IPS DF 6.9 (cell line): ENCODE measurements at regions not wholly inside any gene's neighbourhood (a gene's known extent, or its start where the extent isn't known, plus 50 kb on each side); places are given as distances from the start of the nearest gene placed in this dataset.

Experiments
- DNase-seq: peaks from one replicate; pipeline ENCODE4 v3.0.0-alpha.2; 2013; ENCODE audit warnings: low read depth, low spot score
- H3K27ac ChIP-seq: one replicate; pipeline ENCODE4 v1.5.1; 2013; ENCODE audit warnings: low read length, control low read depth
- H3K27me3 ChIP-seq: 2 replicates; pipeline ENCODE4 v1.6.1; 2013; ENCODE audit warnings: mild to moderate bottlenecking, low read length; ENCODE audit not compliant: control insufficient read depth, insufficient read depth
- H3K36me3 ChIP-seq: 2 replicates; pipeline ENCODE4 v1.6.1; 2013; ENCODE audit warnings: low read length; ENCODE audit not compliant: control insufficient read depth, insufficient read depth
- H3K4me1 ChIP-seq: 2 replicates; pipeline ENCODE4 v1.6.1; 2013; ENCODE audit warnings: low read length; ENCODE audit not compliant: control insufficient read depth, insufficient read depth
- H3K4me3 ChIP-seq: 2 replicates; pipeline ENCODE4 v1.5.1; 2013; ENCODE audit warnings: mild to moderate bottlenecking, low read length
- H3K9me3 ChIP-seq: 2 replicates; pipeline ENCODE4 v1.6.1; 2013; ENCODE audit warnings: low read length, inconsistent platforms; ENCODE audit not compliant: control insufficient read depth, insufficient read depth
- WGBS: extraction: QIAGEN DNeasy Blood & Tissue Kit; methylation state at CpG from one replicate; pipeline ENCODE4 v1.1.7; 2013; ENCODE audit warnings: mixed read lengths, missing lambda C conversion rate; ENCODE audit not compliant: insufficient read length, insufficient coverage; 5-methylcytosine and 5-hydroxymethylcytosine counted together

DNA sequence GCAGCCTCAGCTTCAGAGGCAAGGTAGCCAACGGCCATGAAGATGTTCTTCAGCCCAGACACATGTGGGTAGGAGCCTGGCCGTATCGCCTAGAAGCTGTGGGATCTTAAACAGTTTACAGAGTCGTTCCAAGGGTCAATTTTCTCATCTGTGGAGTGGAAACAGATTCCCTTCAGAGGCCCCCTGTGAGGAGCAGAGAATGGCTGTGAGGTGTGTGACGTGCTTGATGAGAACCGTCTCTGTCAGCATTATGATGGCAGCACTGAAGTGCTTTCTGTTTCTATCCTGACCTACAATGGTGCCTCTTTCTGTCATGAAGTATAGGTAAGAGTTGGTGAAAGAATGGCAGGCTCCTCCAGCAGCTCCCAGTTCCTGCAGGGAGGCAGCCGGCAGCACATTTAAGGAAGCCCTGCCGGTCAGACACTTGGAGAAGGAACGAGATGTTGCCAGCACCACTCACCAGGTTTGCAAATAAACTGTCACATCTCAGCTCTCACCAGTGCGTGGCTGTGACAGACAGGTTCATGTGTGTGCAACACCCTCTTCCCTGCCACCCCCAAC, 277.3 kb downstream of the FOXO1 start:
- Histone ChIP-seq H3K36me3 (no peaks in the 10 kb centered on the region), H3K27ac (no peak overlapping the region), H3K27me3 (no peaks in the 10 kb centered on the region), H3K4me1 (no peaks in the 10 kb centered on the region; the same call in 1 of the 2 replicates), H3K9me3 (no peaks in the 10 kb centered on the region), H3K4me3 (no peak overlapping the region)
- no peak for DNase-seq
- WGBS, result no CpG with 5 or more reads among the region's 10 CpGs

DNA sequence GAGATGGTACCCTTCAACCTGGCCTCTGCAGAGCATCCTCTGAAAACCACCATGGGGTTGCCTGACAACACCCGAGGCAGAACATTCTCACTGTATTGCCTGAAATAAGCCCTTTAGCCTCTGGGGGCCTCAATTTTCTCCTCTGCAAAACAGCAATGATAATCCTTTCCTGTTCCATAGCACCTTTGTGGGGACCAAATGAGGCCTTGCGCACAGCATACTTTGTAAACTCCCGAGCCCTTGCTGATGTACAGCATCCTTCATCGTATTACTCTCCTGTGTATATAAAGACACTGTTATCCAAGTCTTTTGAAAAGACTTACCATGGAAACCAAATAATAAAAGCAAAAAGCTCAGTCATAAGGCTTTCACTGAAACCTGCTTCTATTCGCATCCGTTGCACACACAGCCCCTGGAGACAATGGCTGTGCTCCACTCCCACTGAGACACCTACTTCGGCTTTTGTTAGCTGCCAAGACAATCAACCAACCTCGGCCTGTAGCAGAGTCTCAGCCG, 276.0 kb downstream of the FOXO1 start:
- H3K4me3 ChIP-seq, result no peak overlapping the region
- no peaks in the 10 kb centered on the region for H3K36me3 ChIP-seq
- no CpG with 5 or more reads among the region's 9 CpGs for WGBS
- no peak for DNase-seq
- no peaks in the 10 kb centered on the region for H3K9me3 ChIP-seq
- H3K27me3 ChIP-seq, result no peaks in the 10 kb centered on the region
- H3K27ac ChIP-seq, result no peak overlapping the region
- H3K4me1 ChIP-seq, result no peaks in the 10 kb centered on the region; the same call in 1 of the 2 replicates

DNA sequence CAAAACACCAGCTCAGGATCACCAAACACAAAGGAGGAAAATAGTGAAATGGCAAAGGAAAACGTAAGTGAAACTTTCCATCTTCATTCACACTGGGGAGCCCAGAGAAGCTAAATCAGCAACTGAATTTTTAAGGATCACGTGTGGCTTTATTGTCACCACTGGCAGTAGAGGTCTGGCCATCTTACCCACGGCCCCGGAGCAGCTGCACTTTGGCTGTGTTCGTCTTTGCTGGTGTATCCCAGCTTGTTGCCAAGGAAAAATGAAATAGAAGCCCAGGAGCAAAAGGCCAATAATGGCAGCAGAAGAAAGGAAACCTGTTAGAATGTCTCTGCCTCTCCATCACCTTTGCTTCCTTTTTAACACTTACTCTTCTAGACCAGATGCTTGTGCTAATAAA, 274.7 kb downstream of the FOXO1 start:
- Histone ChIP-seq H3K4me1 (no peaks in the 10 kb centered on the region; the same call in 1 of the 2 replicates), H3K27me3 (no peaks in the 10 kb centered on the region)

DNA sequence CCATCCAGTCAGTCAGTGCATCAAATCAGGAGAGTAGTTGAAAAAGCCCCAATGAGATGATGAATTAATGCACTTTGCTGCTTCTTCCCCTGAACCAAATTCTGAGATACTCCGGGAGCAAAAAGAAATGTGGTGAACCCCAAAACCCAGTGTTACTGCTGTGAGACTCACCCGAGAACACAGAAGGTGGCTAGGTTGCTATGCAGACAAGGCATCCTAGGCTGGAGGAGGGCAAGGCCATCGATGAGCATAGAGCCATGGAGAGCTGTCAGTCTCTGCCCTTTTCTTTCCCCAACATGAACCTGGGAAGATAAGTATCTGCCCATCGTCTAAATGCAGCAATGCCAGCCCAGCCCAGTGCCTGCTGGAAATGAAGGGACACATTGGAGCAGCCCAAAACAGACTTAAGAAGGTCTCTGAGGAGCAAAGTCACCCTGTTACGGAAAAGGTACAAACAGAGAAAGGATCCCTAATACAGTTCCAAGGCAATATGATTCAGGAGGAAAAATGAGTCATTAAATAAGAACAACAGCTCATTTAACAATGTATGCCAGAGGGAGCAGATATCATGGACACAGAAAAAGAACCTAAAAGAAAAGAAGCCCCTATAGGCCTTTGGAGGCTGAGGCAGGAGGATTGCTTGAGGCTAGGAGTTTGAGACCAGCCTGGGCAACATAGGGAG, 272.0 kb downstream of the FOXO1 start:
- Histone ChIP-seq H3K9me3 (no peaks in the 10 kb centered on the region), H3K4me1 (no peaks in the 10 kb centered on the region; the same call in 1 of the 2 replicates), H3K27me3 (no peaks in the 10 kb centered on the region), H3K36me3 (no peaks in the 10 kb centered on the region), H3K4me3 (no peak overlapping the region), H3K27ac (no peak overlapping the region)
- DNase-seq, result no peak
- no CpG with 5 or more reads among the region's 5 CpGs for WGBS

More for the DNA sequence above, 274.7 kb downstream of the FOXO1 start:
- Histone ChIP-seq H3K36me3 (no peaks in the 10 kb centered on the region), H3K4me3 (no peak overlapping the region), H3K27ac (no peak overlapping the region), H3K9me3 (no peaks in the 10 kb centered on the region)
- WGBS, result no CpG with 5 or more reads among the region's 5 CpGs
- DNase-seq, result no peak

DNA sequence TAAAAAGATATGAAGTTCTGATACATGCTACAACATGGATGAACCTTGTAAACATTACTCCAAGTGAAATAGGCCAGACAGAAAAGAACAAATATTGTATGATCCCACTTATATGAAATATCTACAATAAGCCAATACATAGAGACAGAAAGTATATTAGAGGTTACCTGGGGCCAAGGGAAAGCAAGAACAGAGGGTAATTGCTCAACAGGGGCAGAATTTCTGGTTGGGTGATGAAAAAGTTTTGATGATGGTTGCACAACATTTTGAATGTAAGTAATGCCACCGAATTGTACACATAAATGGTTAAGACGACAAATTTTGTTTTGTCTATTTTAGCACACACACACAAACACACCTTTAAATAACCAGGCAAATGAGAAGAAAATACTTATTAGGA, 268.4 kb downstream of the FOXO1 start:
- no CpG with 5 or more reads among the region's 2 CpGs for WGBS
- H3K27ac ChIP-seq, result no peak overlapping the region
- no peak overlapping the region for H3K4me3 ChIP-seq
- no peaks in the 10 kb centered on the region for H3K27me3 ChIP-seq
- no peaks in the 10 kb centered on the region for H3K9me3 ChIP-seq
- no peak for DNase-seq
- 0 out of 2 replicates have a peak, but pooled peaks cover under 1% of the 10 kb centered on the region for H3K4me1 ChIP-seq
- no peaks in the 10 kb centered on the region for H3K36me3 ChIP-seq

DNA sequence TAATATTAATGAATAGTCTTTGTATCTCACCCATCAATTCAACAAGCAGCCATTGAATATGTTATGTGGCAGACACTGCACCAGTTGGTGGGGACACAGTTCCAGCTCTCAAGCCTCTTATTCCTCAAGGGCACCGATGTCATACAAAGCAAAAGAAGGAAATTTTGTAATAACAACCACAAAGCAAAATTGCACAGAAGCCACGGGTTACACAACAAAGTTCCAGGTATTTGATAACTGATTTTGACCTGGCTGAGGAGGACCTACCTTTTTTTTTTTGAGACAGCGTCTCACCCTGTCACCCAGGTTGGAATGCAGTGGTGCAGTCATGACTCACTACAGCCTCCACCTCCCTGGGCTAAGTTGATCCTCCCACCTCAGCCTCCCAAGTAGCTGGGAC, 266.7 kb downstream of the FOXO1 start:
- WGBS, result no CpG with 5 or more reads among the region's 3 CpGs
- H3K27ac ChIP-seq, result no peak overlapping the region
- H3K4me3 ChIP-seq, result no peak overlapping the region
- 0 out of 2 replicates have a peak, but pooled peaks cover 2% of the 10 kb centered on the region for H3K4me1 ChIP-seq
- H3K27me3 ChIP-seq, result no peaks in the 10 kb centered on the region
- no peaks in the 10 kb centered on the region for H3K36me3 ChIP-seq
- no peak for DNase-seq
- H3K9me3 ChIP-seq, result no peaks in the 10 kb centered on the region

DNA sequence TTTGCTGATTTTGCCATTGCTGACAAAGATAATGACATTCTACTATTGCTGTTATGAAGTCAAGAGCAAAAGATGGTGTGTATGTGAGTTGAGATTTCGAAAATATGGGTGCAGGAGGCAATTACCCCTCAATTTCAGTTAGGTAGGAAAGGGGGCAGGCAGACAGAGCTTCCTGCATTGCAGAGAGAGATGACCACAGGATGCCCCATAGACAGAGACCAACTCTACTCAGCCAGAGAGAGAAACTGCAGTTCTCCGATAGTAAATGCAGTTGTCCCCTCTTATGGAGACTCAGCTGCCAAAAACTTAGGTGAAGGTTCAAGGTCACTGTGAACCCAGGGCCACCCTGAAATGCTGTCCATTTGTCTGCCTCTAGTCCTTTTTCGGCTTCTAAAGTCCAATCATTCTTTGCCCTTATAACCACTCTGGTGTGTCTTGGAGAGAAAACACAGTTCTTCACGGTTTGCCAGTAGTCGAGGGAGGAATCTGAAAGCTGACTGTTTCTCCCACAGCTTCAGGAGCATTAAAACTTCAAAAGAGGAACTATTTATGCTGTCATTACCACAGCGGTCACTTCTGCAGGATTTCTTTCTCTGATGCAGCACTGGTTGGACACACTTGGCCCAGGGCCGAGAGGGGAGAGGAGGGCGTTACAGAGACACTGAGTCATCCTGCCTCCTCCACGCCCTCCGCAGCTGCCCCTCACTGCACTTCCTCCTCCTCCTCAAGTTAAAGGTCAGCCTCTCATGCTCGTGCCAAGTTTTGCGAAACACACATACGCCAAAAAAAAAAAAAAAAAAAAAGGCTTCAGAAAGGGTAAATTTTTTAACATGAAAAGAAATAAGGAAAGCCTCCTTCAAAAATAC, 264.3 kb downstream of the FOXO1 start:
- H3K4me1 ChIP-seq, result 0 out of 2 replicates have a peak, but pooled peaks cover 2% of the 10 kb centered on the region
- no CpG with 5 or more reads among the region's 13 CpGs for WGBS
- no peaks in the 10 kb centered on the region for H3K9me3 ChIP-seq
- DNase-seq, result no peak
- H3K4me3 ChIP-seq, result no peak overlapping the region
- no peak overlapping the region for H3K27ac ChIP-seq
- no peaks in the 10 kb centered on the region for H3K36me3 ChIP-seq
- no peaks in the 10 kb centered on the region for H3K27me3 ChIP-seq

DNA sequence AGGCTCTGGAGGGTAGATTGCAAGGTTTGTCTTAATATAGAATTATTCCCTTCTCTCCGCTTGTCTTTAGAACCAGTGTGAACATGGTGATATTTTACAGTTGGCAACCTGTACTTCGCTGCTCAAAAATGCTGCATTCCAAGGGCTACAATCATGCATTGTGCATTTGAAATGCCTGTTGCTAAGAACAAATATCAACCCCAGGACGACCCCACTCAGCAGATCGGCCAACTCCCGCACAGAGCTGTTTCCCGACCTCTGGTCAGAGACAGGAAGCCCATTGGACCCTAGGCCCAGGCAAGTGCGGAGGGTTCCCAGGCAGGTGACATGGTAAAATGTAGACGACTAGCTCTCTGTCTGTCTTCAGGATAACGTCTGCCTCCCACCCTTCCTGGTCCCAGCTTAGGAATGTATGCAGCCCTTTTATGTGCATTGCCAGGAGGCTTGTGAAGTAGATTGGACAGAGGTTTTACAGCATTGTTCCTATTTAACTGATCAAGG, 263.5 kb downstream of the FOXO1 start:
- H3K36me3 ChIP-seq, result no peaks in the 10 kb centered on the region
- 0 out of 2 replicates have a peak, but pooled peaks cover 2% of the 10 kb centered on the region for H3K4me1 ChIP-seq
- H3K4me3 ChIP-seq, result no peak overlapping the region
- H3K27ac ChIP-seq, result no peak overlapping the region
- H3K9me3 ChIP-seq, result no peaks in the 10 kb centered on the region
- no CpG with 5 or more reads among the region's 9 CpGs for WGBS
- H3K27me3 ChIP-seq, result no peaks in the 10 kb centered on the region
- DNase-seq, result no peak

DNA sequence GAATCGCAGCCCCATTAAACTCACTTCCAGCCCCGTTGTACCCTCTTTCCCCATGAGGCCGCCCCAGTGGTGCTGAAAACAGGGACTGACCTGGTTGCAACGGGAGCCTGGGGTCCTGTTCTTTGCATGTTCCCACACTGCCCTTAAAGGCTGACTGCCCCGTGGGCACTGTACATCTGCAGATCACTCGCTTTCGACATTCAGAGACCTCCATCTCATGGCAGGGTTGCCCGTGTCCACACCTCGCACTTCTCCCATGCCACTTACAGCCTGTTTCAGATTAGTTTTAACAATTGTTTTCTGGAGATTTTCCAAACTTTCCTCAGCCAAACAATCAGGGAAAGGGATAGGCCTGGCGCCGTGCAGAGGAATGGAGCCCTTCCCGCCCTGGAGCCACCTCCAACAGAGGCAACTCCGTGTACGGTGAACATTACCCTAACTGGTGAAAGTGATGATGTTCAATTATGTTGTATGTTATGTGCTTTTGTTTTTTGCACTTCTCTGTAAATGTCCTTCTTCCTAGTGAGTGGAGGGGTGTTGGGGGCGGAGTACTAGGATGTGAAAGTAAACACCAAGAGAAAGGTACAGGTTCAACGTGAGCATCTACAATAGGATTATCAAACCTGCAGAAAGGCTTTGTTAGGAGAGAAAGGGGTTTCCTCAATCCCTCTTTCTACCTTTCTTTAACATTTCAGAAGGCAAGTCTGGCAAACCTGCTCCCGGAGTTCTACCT, 262.8 kb downstream of the FOXO1 start:
- 0 out of 2 replicates have a peak, but pooled peaks cover 2% of the 10 kb centered on the region for H3K4me1 ChIP-seq
- no peaks in the 10 kb centered on the region for H3K36me3 ChIP-seq
- no peak for DNase-seq
- WGBS, result no CpG with 5 or more reads among the region's 17 CpGs
- no peak overlapping the region for H3K27ac ChIP-seq
- H3K9me3 ChIP-seq, result no peaks in the 10 kb centered on the region
- no peak overlapping the region for H3K4me3 ChIP-seq
- no peaks in the 10 kb centered on the region for H3K27me3 ChIP-seq
